Stimulated activated naive B cell treated with anti-CD40 and anti-IgM and Interleukin-4, amounts not matched to agents 10 μg/mL and 1 μg/mL and 100 μg/mL, for 72 hours (primary cell): ENCODE measurements at regions not wholly inside any gene's neighbourhood (a gene's known extent, or its start where the extent isn't known, plus 50 kb on each side); places are given as distances from the start of the nearest gene placed in this dataset.
"Not testable (repeated sequence)": the region's sequence is repeated elsewhere in the genome, so short reads cannot be mapped to it uniquely, and the experiment has no call there.

Source experiments
- ATAC-seq, 2 donors: fragments of 150-1000 bp; cut with Tn5 transposase; replicated peaks; 2 replicates each; pipeline ENCODE4 v1.10.0; 2021; ENCODE audit warnings: moderate library complexity in 1 of 2
- DNase-seq: peaks from one replicate; pipeline ENCODE4 v3.0.0; 2021
- H3K27ac Mint-ChIP-seq: one replicate; pipeline ENCODE4 v1.8.0; 2022; ENCODE audit warnings: mild to moderate bottlenecking, mixed read lengths
- H3K27me3 Mint-ChIP-seq, 2 donors: one replicate each; pipeline ENCODE4 v1.8.0; 2022; ENCODE audit warnings: mixed read lengths in 2 of 2
- H3K36me3 Mint-ChIP-seq, 2 donors: one replicate each; pipeline ENCODE4 v1.8.0; 2022; ENCODE audit warnings: mixed read lengths in 2 of 2, mild to moderate bottlenecking in 1 of 2
- H3K4me1 Mint-ChIP-seq, 2 donors: one replicate each; pipeline ENCODE4 v1.8.0; 2022; ENCODE audit warnings: mixed read lengths in 2 of 2, mild to moderate bottlenecking in 1 of 2
- H3K4me3 Mint-ChIP-seq, 2 donors: one replicate each; pipeline ENCODE4 v1.8.0; 2022; ENCODE audit warnings: mild to moderate bottlenecking in 2 of 2, mixed read lengths in 2 of 2, moderate library complexity in 1 of 2
- H3K9me3 Mint-ChIP-seq, 2 donors: one replicate each; pipeline ENCODE4 v1.8.0; 2022; ENCODE audit warnings: mixed read lengths in 2 of 2, mild to moderate bottlenecking in 1 of 2

- H3K4me1 Mint-ChIP-seq, ATAC-seq, H3K27ac Mint-ChIP-seq, H3K36me3 Mint-ChIP-seq, DNase-seq, H3K4me3 Mint-ChIP-seq: not testable (repeated sequence)
- H3K9me3 Mint-ChIP-seq, result peaks cover 12 to 15% of the 10 kb centered on the region in 2 donors
- H3K27me3 Mint-ChIP-seq, result peaks cover 12% of the 10 kb centered on the region in 2 donors
Observed at GRCh38 chr18:104264-104663, 54.1 kb upstream of the USP14 start.

DNA sequence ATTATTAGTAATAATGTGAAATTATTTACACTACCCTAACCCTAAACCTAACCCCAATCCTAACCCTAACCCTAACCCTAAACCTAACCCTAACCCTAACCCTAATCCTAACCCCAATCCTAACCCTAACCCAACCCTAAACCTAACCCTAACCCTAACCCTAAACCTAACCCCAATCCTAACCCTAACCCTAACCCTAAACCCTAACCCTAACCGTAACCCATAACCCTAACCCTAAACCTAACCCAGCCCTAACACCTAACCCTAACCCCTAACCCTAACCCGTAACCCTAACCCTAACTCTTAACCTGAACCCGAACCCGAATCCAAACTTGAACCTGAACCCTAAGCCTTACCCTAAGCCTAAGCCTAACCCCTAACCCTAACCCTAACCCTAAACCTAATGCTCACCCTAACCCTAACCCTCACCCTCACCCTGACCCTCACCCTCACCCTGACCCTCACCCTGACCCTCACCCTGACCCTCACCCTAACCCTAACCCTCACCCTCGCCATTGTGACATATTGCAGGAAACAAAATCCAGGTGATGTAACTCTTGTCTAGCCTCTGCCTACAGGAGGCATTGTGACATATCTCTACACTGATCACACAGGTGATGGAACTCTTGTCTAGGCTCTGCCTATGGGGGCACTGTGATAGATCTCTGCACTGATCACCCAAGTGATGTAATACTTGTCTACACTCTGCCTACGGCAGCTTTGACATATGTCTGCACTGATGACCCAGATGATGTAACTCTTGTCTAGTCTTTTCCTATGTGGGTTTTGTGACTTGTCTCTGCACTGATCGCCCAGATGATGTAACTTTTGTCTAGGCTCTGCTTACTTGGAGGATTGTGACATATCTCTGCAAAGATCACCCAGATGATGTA lies 53.0 kb upstream of the USP14 start:
- H3K27me3 Mint-ChIP-seq, result peaks cover 12% of the 10 kb centered on the region in 2 donors
- H3K4me1 Mint-ChIP-seq, H3K4me3 Mint-ChIP-seq, H3K36me3 Mint-ChIP-seq, H3K27ac Mint-ChIP-seq, ATAC-seq, DNase-seq: not testable (repeated sequence)
- peaks cover 20 to 24% of the 10 kb centered on the region in 2 donors for H3K9me3 Mint-ChIP-seq

GRCh38 chr18:106054-106851 lies 52.1 kb upstream of the USP14 start:
- not testable (repeated sequence) for DNase-seq, H3K4me1 Mint-ChIP-seq

GRCh38 chr18:106868-107384 lies 51.4 kb upstream of the USP14 start:
- not testable (repeated sequence) for H3K36me3 Mint-ChIP-seq, H3K27ac Mint-ChIP-seq, H3K4me3 Mint-ChIP-seq, DNase-seq, H3K4me1 Mint-ChIP-seq
- peak in 1 of 2 donors; percentile 18 for ATAC-seq
- Mint-ChIP-seq H3K9me3 (peaks cover 22 to 24% of the 10 kb centered on the region in 2 donors), H3K27me3 (peaks cover 6 to 16% of the 10 kb centered on the region in 2 donors)

More at GRCh38 chr18:106054-106851, 52.1 kb upstream of the USP14 start:
- H3K36me3 Mint-ChIP-seq, H3K4me3 Mint-ChIP-seq, ATAC-seq, H3K27ac Mint-ChIP-seq: not testable (repeated sequence)
- peaks cover 12 to 13% of the 10 kb centered on the region in 2 donors for H3K27me3 Mint-ChIP-seq
- peaks cover 22 to 24% of the 10 kb centered on the region in 2 donors for H3K9me3 Mint-ChIP-seq

DNA sequence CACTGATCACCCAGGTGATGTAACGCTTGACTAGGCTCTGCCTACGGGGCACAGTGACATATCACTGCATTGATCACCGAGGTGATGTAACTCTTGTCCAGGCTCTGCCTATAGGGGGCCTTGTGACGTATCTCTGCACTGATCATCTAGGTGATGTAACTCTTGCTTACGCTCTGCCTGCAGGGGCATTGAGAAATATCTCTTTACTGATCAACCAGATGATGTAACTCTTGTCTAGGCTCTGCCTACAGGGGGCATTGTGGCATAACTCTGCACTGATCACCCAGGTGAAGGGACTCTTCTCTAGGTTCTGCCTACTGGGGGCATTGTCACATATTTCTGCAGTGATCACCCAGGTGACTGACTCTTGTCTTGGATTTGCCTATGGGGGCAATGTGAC lies 50.9 kb upstream of the USP14 start:
- not testable (repeated sequence) for DNase-seq, H3K36me3 Mint-ChIP-seq, H3K27ac Mint-ChIP-seq, H3K4me1 Mint-ChIP-seq, H3K4me3 Mint-ChIP-seq, ATAC-seq
- Mint-ChIP-seq H3K27me3 (peaks cover 6 to 15% of the 10 kb centered on the region in 2 donors), H3K9me3 (peaks cover 22 to 24% of the 10 kb centered on the region in 2 donors)

GRCh38 chr18:107947-108664 lies 50.3 kb upstream of the USP14 start:
- not testable (repeated sequence) for H3K27ac Mint-ChIP-seq, H3K36me3 Mint-ChIP-seq, H3K4me1 Mint-ChIP-seq, H3K4me3 Mint-ChIP-seq
- H3K27me3 Mint-ChIP-seq, result peaks cover 6 to 13% of the 10 kb centered on the region in 2 donors
- DNase-seq (peak; percentile 47), ATAC-seq (peak; percentile 57 to 63)
- peaks cover 22 to 24% of the 10 kb centered on the region in 2 donors for H3K9me3 Mint-ChIP-seq
